Central memory CD8-positive, alpha-beta T cell (primary cell): ENCODE measurements at regions not wholly inside any gene's neighbourhood (a gene's known extent, or its start where the extent isn't known, plus 50 kb on each side); places are given as distances from the start of the nearest gene placed in this dataset.
"Not testable (repeated sequence)": the region's sequence is repeated elsewhere in the genome, so short reads cannot be mapped to it uniquely, and the experiment has no call there.

Experiments used
- ATAC-seq: fragments of 150-1000 bp; cut with Tn5 transposase; replicated peaks from 2 replicates; pipeline ENCODE4 v1.10.0; 2022; ENCODE audit warnings: mild to moderate bottlenecking, moderate FRiP score, moderate number of reproducible peaks; ENCODE audit not compliant: poor library complexity, severe bottlenecking; ENCODE audit errors: extremely low read depth
- DNase-seq, 2 donors: peaks; one replicate each; pipeline ENCODE4 v3.0.0; 2021; ENCODE audit warnings: low spot score in 2 of 2
- H3K27ac Mint-ChIP-seq: one replicate; pipeline ENCODE4 v1.8.0; 2022; ENCODE audit warnings: low read depth, mild to moderate bottlenecking, moderate library complexity, mixed read lengths
- H3K27me3 Mint-ChIP-seq: one replicate; pipeline ENCODE4 v1.8.0; 2022; ENCODE audit warnings: mixed read lengths
- H3K36me3 Mint-ChIP-seq: one replicate; pipeline ENCODE4 v1.8.0; 2022; ENCODE audit warnings: mild to moderate bottlenecking, moderate library complexity, mixed read lengths; ENCODE audit not compliant: insufficient read depth
- H3K4me1 Mint-ChIP-seq: one replicate; pipeline ENCODE4 v1.8.0; 2022; ENCODE audit warnings: mixed read lengths
- H3K4me3 Mint-ChIP-seq: one replicate; pipeline ENCODE4 v1.8.0; 2022; ENCODE audit warnings: mild to moderate bottlenecking, moderate library complexity, mixed read lengths
- H3K9me3 Mint-ChIP-seq: one replicate; pipeline ENCODE4 v1.8.0; 2022; ENCODE audit warnings: mixed read lengths

GRCh38 chr12:32010631-32011336, 51.6 kb downstream of the RESF1 start:
- Mint-ChIP-seq H3K4me3 (no peak overlapping the region), H3K36me3 (peaks cover 21% of the 10 kb centered on the region), H3K27ac (no peak overlapping the region), H3K4me1 (no peaks in the 10 kb centered on the region), H3K9me3 (no peaks in the 10 kb centered on the region), H3K27me3 (no peaks in the 10 kb centered on the region)
- DNase-seq (no peak), ATAC-seq (no peak)

- Mint-ChIP-seq H3K36me3 (peaks cover 16% of the 10 kb centered on the region), H3K27me3 (no peaks in the 10 kb centered on the region), H3K27ac (no peak overlapping the region), H3K9me3 (no peaks in the 10 kb centered on the region), H3K4me1 (no peaks in the 10 kb centered on the region), H3K4me3 (no peak overlapping the region)
- no peak for ATAC-seq
- no peak for DNase-seq
Measured at GRCh38 chr12:32012249-32012785, 53.1 kb downstream of the RESF1 start.

GRCh38 chr12:32015036-32015435, 55.8 kb downstream of the RESF1 start:
- Mint-ChIP-seq H3K27ac (no peak overlapping the region), H3K4me1 (no peaks in the 10 kb centered on the region), H3K36me3 (peaks cover 9% of the 10 kb centered on the region), H3K9me3 (no peaks in the 10 kb centered on the region), H3K4me3 (no peak overlapping the region), H3K27me3 (no peaks in the 10 kb centered on the region)
- no peak for DNase-seq
- ATAC-seq, result no peak

GRCh38 chr12:32016680-32017482, 57.7 kb downstream of the RESF1 start:
- Mint-ChIP-seq H3K4me1 (peaks cover 5% of the 10 kb centered on the region), H3K27ac (no peak overlapping the region), H3K9me3 (no peaks in the 10 kb centered on the region), H3K36me3 (peaks cover 5% of the 10 kb centered on the region), H3K4me3 (no peak overlapping the region), H3K27me3 (no peaks in the 10 kb centered on the region)
- DNase-seq, result no peak
- ATAC-seq, result no peak

GRCh38 chr12:32021346-32021773, 62.1 kb downstream of the RESF1 start:
- H3K27me3 Mint-ChIP-seq, result no peaks in the 10 kb centered on the region
- no peaks in the 10 kb centered on the region for H3K36me3 Mint-ChIP-seq
- no peak for ATAC-seq
- no peak for DNase-seq
- H3K9me3 Mint-ChIP-seq, result no peaks in the 10 kb centered on the region
- no peak overlapping the region for H3K4me3 Mint-ChIP-seq
- peaks cover 19% of the 10 kb centered on the region for H3K4me1 Mint-ChIP-seq
- no peak overlapping the region for H3K27ac Mint-ChIP-seq

GRCh38 chr12:32022387-32022786, 63.2 kb downstream of the RESF1 start:
- ATAC-seq, H3K9me3 Mint-ChIP-seq: not testable (repeated sequence)

GRCh38 chr12:32023861-32024260, 64.6 kb downstream of the RESF1 start:
- peaks cover 20% of the 10 kb centered on the region for H3K4me1 Mint-ChIP-seq
- not testable (repeated sequence) for H3K4me3 Mint-ChIP-seq, H3K27ac Mint-ChIP-seq, H3K36me3 Mint-ChIP-seq, ATAC-seq, H3K9me3 Mint-ChIP-seq, H3K27me3 Mint-ChIP-seq, DNase-seq

More at GRCh38 chr12:32022387-32022786, 63.2 kb downstream of the RESF1 start:
- peaks cover 20% of the 10 kb centered on the region for H3K4me1 Mint-ChIP-seq
- not testable (repeated sequence) for DNase-seq, H3K27ac Mint-ChIP-seq, H3K27me3 Mint-ChIP-seq, H3K36me3 Mint-ChIP-seq, H3K4me3 Mint-ChIP-seq

GRCh38 chr12:32024884-32025592, 65.8 kb downstream of the RESF1 start:
- no peaks in the 10 kb centered on the region for H3K36me3 Mint-ChIP-seq
- peaks cover 20% of the 10 kb centered on the region for H3K4me1 Mint-ChIP-seq
- no peak overlapping the region for H3K4me3 Mint-ChIP-seq
- no peaks in the 10 kb centered on the region for H3K27me3 Mint-ChIP-seq
- H3K9me3 Mint-ChIP-seq, result no peaks in the 10 kb centered on the region
- ATAC-seq, result no peak
- peak overlapping the region; percentile 42 for H3K27ac Mint-ChIP-seq
- DNase-seq, result no peak

- Mint-ChIP-seq H3K9me3 (no peaks in the 10 kb centered on the region), H3K4me1 (peaks cover 17% of the 10 kb centered on the region), H3K4me3 (peak overlapping the region; percentile 21), H3K27ac (peak overlapping the region; percentile 11), H3K36me3 (no peaks in the 10 kb centered on the region), H3K27me3 (no peaks in the 10 kb centered on the region)
- peak in 1 of 2 donors; percentile 23 for DNase-seq
- ATAC-seq, result peak; percentile 96
Measured at GRCh38 chr12:32025906-32026305, 66.7 kb downstream of the RESF1 start.

- H3K4me1 Mint-ChIP-seq, result peaks cover 20% of the 10 kb centered on the region
- ATAC-seq (no peak), DNase-seq (no peak)
- no peak overlapping the region for H3K4me3 Mint-ChIP-seq
- no peaks in the 10 kb centered on the region for H3K27me3 Mint-ChIP-seq
- H3K36me3 Mint-ChIP-seq, result no peaks in the 10 kb centered on the region
- no peaks in the 10 kb centered on the region for H3K9me3 Mint-ChIP-seq
- no peak overlapping the region for H3K27ac Mint-ChIP-seq
Measured at GRCh38 chr12:32027684-32028365, 68.6 kb downstream of the RESF1 start.

- H3K27ac Mint-ChIP-seq, result no peak overlapping the region
- no peak for ATAC-seq
Measured at GRCh38 chr12:32030151-32030550, 70.9 kb downstream of the RESF1 start.

GRCh38 chr12:32030676-32031075, 71.5 kb downstream of the RESF1 start:
- no peaks in the 10 kb centered on the region for H3K27me3 Mint-ChIP-seq
- peaks cover 13% of the 10 kb centered on the region for H3K4me1 Mint-ChIP-seq
- DNase-seq (no peak), ATAC-seq (no peak)
- no peaks in the 10 kb centered on the region for H3K36me3 Mint-ChIP-seq
- H3K27ac Mint-ChIP-seq, result no peak overlapping the region
- no peaks in the 10 kb centered on the region for H3K9me3 Mint-ChIP-seq
- H3K4me3 Mint-ChIP-seq, result no peak overlapping the region

More at GRCh38 chr12:32030151-32030550, 70.9 kb downstream of the RESF1 start:
- no peaks in the 10 kb centered on the region for H3K36me3 Mint-ChIP-seq
- no peak overlapping the region for H3K4me3 Mint-ChIP-seq
- H3K9me3 Mint-ChIP-seq, result no peaks in the 10 kb centered on the region
- H3K4me1 Mint-ChIP-seq, result peaks cover 15% of the 10 kb centered on the region
- H3K27me3 Mint-ChIP-seq, result no peaks in the 10 kb centered on the region
- no peak for DNase-seq
